Osteocyte (in vitro differentiated cells): ENCODE measurements at regions not wholly inside any gene's neighbourhood (a gene's known extent, or its start where the extent isn't known, plus 50 kb on each side); places are given as distances from the start of the nearest gene placed in this dataset.

Experiments
- DNase-seq: peaks from one replicate; pipeline ENCODE4 v3.0.0; 2021; ENCODE audit warnings: mixed read lengths; ENCODE audit not compliant: unreplicated experiment; ENCODE audit errors: extremely low spot score
- H3K27ac Mint-ChIP-seq: one replicate; pipeline ENCODE4 v1.8.0; 2021; ENCODE audit warnings: mild to moderate bottlenecking, mixed read lengths; ENCODE audit not compliant: unreplicated experiment
- H3K27me3 Mint-ChIP-seq: one replicate; pipeline ENCODE4 v1.8.0; 2021; ENCODE audit warnings: mixed read lengths; ENCODE audit not compliant: unreplicated experiment
- H3K36me3 Mint-ChIP-seq: one replicate; pipeline ENCODE4 v1.8.0; 2021; ENCODE audit warnings: mixed read lengths; ENCODE audit not compliant: unreplicated experiment
- H3K4me1 Mint-ChIP-seq: one replicate; pipeline ENCODE4 v1.8.0; 2021; ENCODE audit warnings: mixed read lengths; ENCODE audit not compliant: unreplicated experiment
- H3K4me3 Mint-ChIP-seq: one replicate; pipeline ENCODE4 v1.8.0; 2021; ENCODE audit warnings: mild to moderate bottlenecking, moderate library complexity, mixed read lengths; ENCODE audit not compliant: unreplicated experiment
- H3K9me3 Mint-ChIP-seq: one replicate; pipeline ENCODE4 v1.8.0; 2021; ENCODE audit warnings: mixed read lengths; ENCODE audit not compliant: unreplicated experiment
- CTCF ChIP-seq: fragments of 200-600 bp; sonication (generic); IDR thresholded peaks from 2 replicates; pipeline ENCODE4 v1.5.0; 2021; ENCODE audit warnings: antibody characterized with exemption, mild to moderate bottlenecking, moderate library complexity

- TF ChIP-seq CTCF: no peak
- Mint-ChIP-seq H3K4me1 (peaks cover 8% of the 10 kb centered on the region), H3K9me3 (no peaks in the 10 kb centered on the region), H3K36me3 (no peaks in the 10 kb centered on the region), H3K27ac (no peak overlapping the region), H3K27me3 (peaks cover 13% of the 10 kb centered on the region), H3K4me3 (no peak overlapping the region)
- DNase-seq: no peak
Observed at GRCh38 chr5:124538931-124539330, 207.5 kb downstream of the ZNF608 start.

- H3K36me3 Mint-ChIP-seq: no peaks in the 10 kb centered on the region
- H3K27ac Mint-ChIP-seq: no peak overlapping the region
- H3K27me3 Mint-ChIP-seq: peaks cover 13% of the 10 kb centered on the region
Observed at GRCh38 chr5:124538191-124538590, 208.2 kb downstream of the ZNF608 start.

GRCh38 chr5:124537522-124537921 is 208.9 kb downstream of the ZNF608 start:
- H3K4me3 Mint-ChIP-seq: no peak overlapping the region
- H3K36me3 Mint-ChIP-seq: no peaks in the 10 kb centered on the region
- H3K27me3 Mint-ChIP-seq: peaks cover 9% of the 10 kb centered on the region
- no peak for TF ChIP-seq CTCF
- no peak for DNase-seq
- no peak overlapping the region for H3K27ac Mint-ChIP-seq
- H3K4me1 Mint-ChIP-seq: peaks cover 8% of the 10 kb centered on the region
- peaks cover 6% of the 10 kb centered on the region for H3K9me3 Mint-ChIP-seq

More at GRCh38 chr5:124538191-124538590, 208.2 kb downstream of the ZNF608 start:
- H3K9me3 Mint-ChIP-seq: peaks cover 4% of the 10 kb centered on the region
- TF ChIP-seq CTCF: no peak
- no peak overlapping the region for H3K4me3 Mint-ChIP-seq
- no peak for DNase-seq
- peaks cover 8% of the 10 kb centered on the region for H3K4me1 Mint-ChIP-seq

- no peak overlapping the region for H3K27ac Mint-ChIP-seq
- no peaks in the 10 kb centered on the region for H3K36me3 Mint-ChIP-seq
- DNase-seq: no peak
- H3K4me3 Mint-ChIP-seq: no peak overlapping the region
- peaks cover 5% of the 10 kb centered on the region for H3K27me3 Mint-ChIP-seq
- peaks cover 6% of the 10 kb centered on the region for H3K9me3 Mint-ChIP-seq
- H3K4me1 Mint-ChIP-seq: peaks cover 8% of the 10 kb centered on the region
- no peak for TF ChIP-seq CTCF
Observed at GRCh38 chr5:124537107-124537506, 209.3 kb downstream of the ZNF608 start.

GRCh38 chr5:124536333-124536732 is 210.1 kb downstream of the ZNF608 start:
- Mint-ChIP-seq H3K9me3 (peaks cover 6% of the 10 kb centered on the region), H3K4me1 (peaks cover 8% of the 10 kb centered on the region), H3K27me3 (peaks cover 2% of the 10 kb centered on the region), H3K36me3 (no peaks in the 10 kb centered on the region), H3K27ac (no peak overlapping the region), H3K4me3 (no peak overlapping the region)
- TF ChIP-seq CTCF: no peak
- no peak for DNase-seq
